Dendritic cell treated with granulocyte-macrophage colony-stimulating factor and Interleukin-4, amounts not matched to agents 40 ng/mL and 50 ng/mL, for 4 days (primary cell): ENCODE measurements at regions not wholly inside any gene's neighbourhood (a gene's known extent, or its start where the extent isn't known, plus 50 kb on each side); places are given as distances from the start of the nearest gene placed in this dataset.
"Not testable (repeated sequence)": the region's sequence is repeated elsewhere in the genome, so short reads cannot be mapped to it uniquely, and the experiment has no call there.

Experiments
- H3K27ac Mint-ChIP-seq: one replicate; pipeline ENCODE4 v1.8.0; 2022; ENCODE audit warnings: mild to moderate bottlenecking, mixed read lengths
- H3K27me3 Mint-ChIP-seq: one replicate; pipeline ENCODE4 v1.8.0; 2022; ENCODE audit warnings: mild to moderate bottlenecking, mixed read lengths
- H3K36me3 Mint-ChIP-seq: one replicate; pipeline ENCODE4 v1.8.0; 2022; ENCODE audit warnings: low read depth, mixed read lengths
- H3K4me1 Mint-ChIP-seq: one replicate; pipeline ENCODE4 v1.8.0; 2022; ENCODE audit warnings: low read depth, mixed read lengths
- H3K4me3 Mint-ChIP-seq: one replicate; pipeline ENCODE4 v1.8.0; 2022; ENCODE audit warnings: mild to moderate bottlenecking, moderate library complexity, mixed read lengths
- H3K9me3 Mint-ChIP-seq: one replicate; pipeline ENCODE4 v1.8.0; 2022; ENCODE audit warnings: mixed read lengths
- intact Hi-C: fragments of 100-400 bp; cut with micrococcal nuclease; formaldehyde crosslinking; loops from one replicate; pipeline ENCODE4 v1.15.0; 2022

DNA sequence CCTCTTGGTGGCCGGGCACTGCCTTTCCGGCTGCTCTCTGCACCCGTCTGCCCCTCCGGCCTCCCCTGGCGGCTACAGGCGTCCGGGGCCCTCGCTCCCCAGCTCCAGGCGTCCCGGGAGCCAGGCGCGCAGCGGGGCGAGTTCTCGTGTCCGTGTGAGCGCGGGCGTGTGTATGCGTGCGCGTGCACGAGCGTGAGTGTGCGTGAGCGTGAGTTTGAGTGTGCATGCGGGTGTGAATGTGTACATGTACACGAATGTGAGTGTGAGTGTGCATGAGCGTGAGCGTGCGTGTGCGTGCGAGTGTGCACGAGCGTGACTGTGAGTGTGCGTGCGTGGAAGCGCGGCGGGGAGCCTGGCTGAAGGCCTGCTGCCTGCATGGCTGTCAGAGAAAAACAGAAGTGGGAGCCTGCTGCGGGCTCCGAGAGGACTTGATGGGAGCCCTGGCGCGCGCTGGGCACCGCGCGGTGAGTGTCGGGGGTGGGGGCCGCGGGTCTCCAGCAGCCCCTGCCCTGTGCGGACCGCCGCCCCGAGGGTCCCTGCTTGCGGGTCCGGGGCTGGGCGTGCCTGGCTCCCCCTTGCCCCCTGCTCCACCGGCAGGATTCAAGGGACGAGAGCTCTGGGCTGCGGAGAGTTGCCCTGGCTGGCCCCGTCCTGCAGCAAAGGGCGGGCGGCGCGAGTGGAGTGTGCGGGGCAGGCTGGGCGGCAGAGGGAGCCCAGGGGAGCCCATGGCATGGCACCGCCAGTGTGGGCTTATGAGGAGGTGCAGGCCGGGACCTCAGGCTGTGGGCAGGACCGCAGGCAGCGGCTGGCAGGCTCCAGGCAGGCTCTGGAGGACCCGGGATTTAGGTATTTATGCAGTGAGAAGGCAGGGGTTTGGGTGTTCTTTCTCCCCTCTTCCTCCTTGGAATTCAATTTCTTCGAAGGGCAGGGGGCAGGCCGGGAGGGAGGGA is 75.8 kb upstream of the EN2 start:
- peaks cover 48% of the 10 kb centered on the region for H3K4me1 Mint-ChIP-seq
- no peaks in the 10 kb centered on the region for H3K9me3 Mint-ChIP-seq
- H3K36me3 Mint-ChIP-seq: no peaks in the 10 kb centered on the region
- intact Hi-C loops: no loop called here
- H3K27ac Mint-ChIP-seq: no peak overlapping the region
- H3K4me3 Mint-ChIP-seq: peak overlapping the region; percentile 72
- H3K27me3 Mint-ChIP-seq: peaks cover 96% of the 10 kb centered on the region

GRCh38 chr7:155382802-155383171 is 75.1 kb upstream of the EN2 start:
- peaks cover 43% of the 10 kb centered on the region for H3K4me1 Mint-ChIP-seq
- intact Hi-C loops: no loop called here
- H3K4me3 Mint-ChIP-seq: no peak overlapping the region
- H3K9me3 Mint-ChIP-seq: no peaks in the 10 kb centered on the region
- peaks cover 93% of the 10 kb centered on the region for H3K27me3 Mint-ChIP-seq
- no peak overlapping the region for H3K27ac Mint-ChIP-seq
- H3K36me3 Mint-ChIP-seq: no peaks in the 10 kb centered on the region

DNA sequence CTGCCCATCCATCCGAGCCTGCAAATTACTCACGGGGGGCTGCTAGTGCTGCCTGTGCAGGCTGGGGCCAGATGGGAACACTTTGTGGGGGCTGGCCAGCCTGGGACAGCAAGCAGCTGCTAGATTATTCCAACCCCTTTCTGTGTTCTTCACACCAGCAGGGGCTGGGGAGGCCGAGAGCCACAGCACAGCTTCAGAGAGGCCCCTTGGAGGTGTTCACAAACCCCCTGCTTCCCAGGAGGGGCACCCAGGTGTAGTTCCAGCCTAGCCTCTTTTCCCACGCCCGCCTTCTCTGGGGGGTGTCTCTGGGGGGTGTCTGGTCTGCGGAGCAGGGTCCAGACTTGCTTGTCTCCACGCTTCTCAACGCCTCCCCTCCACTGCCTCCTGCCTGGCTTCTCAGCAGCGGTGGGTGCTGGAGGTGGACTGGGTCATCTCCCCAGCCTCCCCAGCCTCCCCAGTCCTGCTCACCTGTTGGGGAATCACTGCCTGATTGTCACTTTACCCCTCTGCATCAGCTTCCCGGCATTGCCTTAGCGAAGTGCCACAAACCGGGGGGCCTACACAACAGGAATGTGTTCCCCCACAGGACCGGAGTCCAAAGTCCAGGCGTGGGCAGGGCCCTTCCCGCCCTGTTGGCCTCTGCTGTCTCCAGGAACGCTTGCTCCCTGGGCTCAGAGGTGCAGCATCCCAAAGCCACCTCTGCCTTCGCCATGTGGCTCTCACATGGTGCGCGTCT is 74.0 kb upstream of the EN2 start:
- Mint-ChIP-seq H3K9me3 (no peaks in the 10 kb centered on the region), H3K36me3 (no peaks in the 10 kb centered on the region), H3K4me3 (no peak overlapping the region), H3K27me3 (peaks cover 88% of the 10 kb centered on the region), H3K27ac (no peak overlapping the region), H3K4me1 (peaks cover 32% of the 10 kb centered on the region)
- intact Hi-C loops: no loop called here

DNA sequence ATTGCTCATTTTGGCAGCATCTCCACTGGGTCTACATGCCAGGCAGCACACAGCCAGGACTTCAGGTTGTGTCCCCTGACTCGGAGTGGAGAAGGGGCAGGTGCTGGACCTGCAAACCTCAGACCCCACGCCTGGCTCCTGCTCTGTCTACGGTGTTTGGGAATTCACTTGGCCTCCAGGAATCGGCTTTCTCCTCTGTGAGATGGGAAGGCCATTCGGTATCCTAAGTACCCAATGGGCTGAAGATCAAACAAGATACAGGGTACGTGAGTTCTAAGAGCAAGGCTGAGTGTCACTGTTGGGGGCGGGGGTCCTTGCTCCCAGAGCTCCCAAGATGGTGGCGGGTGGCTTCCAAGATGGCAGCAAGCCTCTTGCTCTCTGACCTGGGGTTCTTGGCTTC is 73.2 kb upstream of the EN2 start:
- Mint-ChIP-seq H3K9me3 (no peaks in the 10 kb centered on the region), H3K36me3 (no peaks in the 10 kb centered on the region), H3K4me3 (no peak overlapping the region), H3K27ac (no peak overlapping the region), H3K4me1 (peaks cover 26% of the 10 kb centered on the region), H3K27me3 (peaks cover 81% of the 10 kb centered on the region)
- intact Hi-C loops: no loop called here

GRCh38 chr7:155385182-155385581 is 72.7 kb upstream of the EN2 start:
- Mint-ChIP-seq H3K27me3 (peaks cover 81% of the 10 kb centered on the region), H3K4me1 (peaks cover 22% of the 10 kb centered on the region)
- H3K9me3 Mint-ChIP-seq, H3K4me3 Mint-ChIP-seq, intact Hi-C loops, H3K36me3 Mint-ChIP-seq, H3K27ac Mint-ChIP-seq: not testable (repeated sequence)

- no peaks in the 10 kb centered on the region for H3K9me3 Mint-ChIP-seq
- peaks cover 8% of the 10 kb centered on the region for H3K4me1 Mint-ChIP-seq
- no peaks in the 10 kb centered on the region for H3K36me3 Mint-ChIP-seq
- intact Hi-C loops: no loop called here
- peaks cover 76% of the 10 kb centered on the region for H3K27me3 Mint-ChIP-seq
- H3K4me3 Mint-ChIP-seq: no peak overlapping the region
- H3K27ac Mint-ChIP-seq: no peak overlapping the region
Measured at GRCh38 chr7:155386608-155387007, 71.3 kb upstream of the EN2 start.

DNA sequence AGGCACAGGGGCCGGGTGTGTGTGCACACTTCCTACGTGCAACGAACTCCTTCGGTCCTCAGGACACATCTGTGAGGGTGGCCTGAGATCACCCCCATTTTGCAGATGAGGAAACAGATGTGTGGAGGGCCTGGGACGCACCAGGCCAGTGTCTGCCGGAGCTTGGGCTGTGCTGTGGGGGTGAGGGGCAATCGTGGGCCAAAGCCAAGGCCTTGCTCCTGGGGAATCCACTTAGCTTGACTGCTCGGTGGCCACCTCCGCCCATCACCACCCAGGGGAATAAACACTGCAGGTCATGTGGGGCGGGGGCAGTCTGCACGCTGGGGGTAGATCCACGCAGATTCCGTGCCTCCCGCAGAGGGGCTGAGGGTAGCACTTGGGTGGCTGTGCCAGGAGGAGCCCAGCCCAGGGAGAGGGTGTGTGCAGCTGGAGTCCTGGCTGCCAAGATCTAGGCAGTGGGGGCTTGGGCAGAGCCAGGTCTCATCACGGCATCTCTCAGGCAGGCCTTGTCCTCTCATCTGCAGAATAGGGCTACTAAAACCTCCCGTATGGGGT is 70.8 kb upstream of the EN2 start:
- Mint-ChIP-seq H3K9me3 (no peaks in the 10 kb centered on the region), H3K4me3 (no peak overlapping the region), H3K4me1 (peaks cover 3% of the 10 kb centered on the region), H3K36me3 (no peaks in the 10 kb centered on the region), H3K27ac (no peak overlapping the region), H3K27me3 (peaks cover 70% of the 10 kb centered on the region)
- intact Hi-C loops: no loop called here

GRCh38 chr7:155388561-155388960 is 69.4 kb upstream of the EN2 start:
- H3K27ac Mint-ChIP-seq: no peak overlapping the region
- no peaks in the 10 kb centered on the region for H3K36me3 Mint-ChIP-seq
- intact Hi-C loops: no loop called here
- H3K9me3 Mint-ChIP-seq: no peaks in the 10 kb centered on the region
- H3K27me3 Mint-ChIP-seq: peaks cover 61% of the 10 kb centered on the region
- no peak overlapping the region for H3K4me3 Mint-ChIP-seq
- no peaks in the 10 kb centered on the region for H3K4me1 Mint-ChIP-seq

GRCh38 chr7:155391414-155391813 is 66.5 kb upstream of the EN2 start:
- no peak overlapping the region for H3K27ac Mint-ChIP-seq
- no peak overlapping the region for H3K4me3 Mint-ChIP-seq
- no peaks in the 10 kb centered on the region for H3K9me3 Mint-ChIP-seq
- H3K27me3 Mint-ChIP-seq: peaks cover 46% of the 10 kb centered on the region
- H3K36me3 Mint-ChIP-seq: no peaks in the 10 kb centered on the region
- no peaks in the 10 kb centered on the region for H3K4me1 Mint-ChIP-seq
- intact Hi-C loops: no loop called here

- Mint-ChIP-seq H3K9me3 (no peaks in the 10 kb centered on the region), H3K4me3 (no peak overlapping the region), H3K36me3 (no peaks in the 10 kb centered on the region), H3K4me1 (no peaks in the 10 kb centered on the region), H3K27me3 (peaks cover 36% of the 10 kb centered on the region), H3K27ac (no peak overlapping the region)
- intact Hi-C loops: no loop called here
Measured at GRCh38 chr7:155392726-155393570, 65.0 kb upstream of the EN2 start.

DNA sequence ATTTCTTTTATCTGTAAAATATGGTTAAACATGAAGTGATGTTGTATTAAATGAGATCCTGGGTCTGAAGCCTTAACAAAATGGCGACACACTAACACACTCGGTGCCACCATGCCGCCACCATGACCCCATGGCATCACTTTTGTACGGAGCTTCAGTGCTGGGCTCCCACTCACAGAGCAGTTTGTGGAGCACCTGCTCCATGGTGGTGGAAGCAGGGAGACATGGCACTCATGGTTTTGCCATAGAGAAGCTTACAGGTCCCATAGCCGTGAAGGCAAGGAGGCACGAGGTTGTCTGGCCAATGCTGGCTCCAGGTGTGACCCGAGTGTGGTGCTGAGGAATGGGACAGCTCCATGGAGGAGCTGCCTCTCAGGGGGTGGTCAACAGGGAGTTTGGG is 63.5 kb upstream of the EN2 start:
- Mint-ChIP-seq H3K4me1 (no peaks in the 10 kb centered on the region), H3K4me3 (no peak overlapping the region), H3K36me3 (no peaks in the 10 kb centered on the region), H3K9me3 (no peaks in the 10 kb centered on the region), H3K27ac (no peak overlapping the region), H3K27me3 (peaks cover 30% of the 10 kb centered on the region)
- intact Hi-C loops: no loop called here

GRCh38 chr7:155395176-155395797 is 62.6 kb upstream of the EN2 start:
- Mint-ChIP-seq H3K4me1 (no peaks in the 10 kb centered on the region), H3K36me3 (no peaks in the 10 kb centered on the region), H3K9me3 (no peaks in the 10 kb centered on the region), H3K4me3 (no peak overlapping the region), H3K27me3 (peaks cover 24% of the 10 kb centered on the region), H3K27ac (no peak overlapping the region)
- intact Hi-C loops: no loop called here

- H3K4me1 Mint-ChIP-seq: no peaks in the 10 kb centered on the region
- no peaks in the 10 kb centered on the region for H3K36me3 Mint-ChIP-seq
- no peak overlapping the region for H3K27ac Mint-ChIP-seq
- intact Hi-C loops: no loop called here
- peaks cover 23% of the 10 kb centered on the region for H3K27me3 Mint-ChIP-seq
- no peak overlapping the region for H3K4me3 Mint-ChIP-seq
- no peaks in the 10 kb centered on the region for H3K9me3 Mint-ChIP-seq
Measured at GRCh38 chr7:155396661-155397060, 61.3 kb upstream of the EN2 start.
